Liver (tissue), 8 donors: ENCODE measurements at regions not wholly inside any gene's neighbourhood (a gene's known extent, or its start where the extent isn't known, plus 50 kb on each side); places are given as distances from the start of the nearest gene placed in this dataset.

Source experiments
- DNase-seq: peaks from one replicate; pipeline ENCODE4 v3.0.0-alpha.2; 2017; ENCODE audit warnings: low spot score
- H3K27ac ChIP-seq, 2 donors: one replicate each; pipeline ENCODE4 v1.7.0; 2013; ENCODE audit warnings: inconsistent platforms in 2 of 2, low read length in 2 of 2, control low read depth in 1 of 2, low read depth in 1 of 2, mild to moderate bottlenecking in 1 of 2
- H3K27me3 ChIP-seq, 4 donors: one replicate each; pipeline versions ENCODE4 v1.6.1 to v1.7.0; 2013; ENCODE audit warnings: low read length in 3 of 4, inconsistent platforms in 1 of 4, mild to moderate bottlenecking in 1 of 4, moderate library complexity in 1 of 4; ENCODE audit not compliant: control insufficient read depth in 4 of 4, insufficient read depth in 4 of 4
- H3K36me3 ChIP-seq, 4 donors: one replicate each; pipeline versions ENCODE4 v1.6.1 to v1.7.0; 2013; ENCODE audit warnings: low read length in 3 of 4, mild to moderate bottlenecking in 3 of 4, low read depth in 1 of 4, moderate library complexity in 1 of 4; ENCODE audit not compliant: control insufficient read depth in 4 of 4, insufficient read depth in 3 of 4
- H3K4me1 ChIP-seq, 4 donors: one replicate each; pipeline versions ENCODE4 v1.6.1 to v1.7.0; 2013; ENCODE audit warnings: low read length in 3 of 4, mild to moderate bottlenecking in 3 of 4, moderate library complexity in 1 of 4; ENCODE audit not compliant: control insufficient read depth in 4 of 4, insufficient read depth in 4 of 4
- H3K4me3 ChIP-seq, 3 donors: one replicate each; pipeline versions ENCODE4 v1.6.1 to v1.7.0; 2013; ENCODE audit warnings: low read length in 3 of 3, control low read depth in 1 of 3, low read depth in 1 of 3, mild to moderate bottlenecking in 1 of 3
- H3K9ac ChIP-seq, 2 donors: one replicate each; pipeline ENCODE4 v1.7.0; 2013; ENCODE audit warnings: low read length in 2 of 2, mild to moderate bottlenecking in 2 of 2, moderate library complexity in 2 of 2, control low read depth in 1 of 2, low read depth in 1 of 2
- H3K9me3 ChIP-seq, 4 donors: one replicate each; pipeline versions ENCODE4 v1.6.1 to v1.7.0; 2013; ENCODE audit warnings: low read length in 3 of 4; ENCODE audit not compliant: control insufficient read depth in 4 of 4
- EGR1 ChIP-seq, 2 donors: IDR thresholded peaks; 2 replicates each; pipeline ENCODE4 v1.6.1; 2016 to 2018; ENCODE audit warnings: antibody characterized with exemption in 2 of 2, low read depth in 2 of 2
- FOXA1 ChIP-seq: IDR thresholded peaks from 2 replicates; pipeline ENCODE4 v1.6.1; 2016; ENCODE audit warnings: antibody characterized with exemption
- FOXA2 ChIP-seq: IDR thresholded peaks from 2 replicates; pipeline ENCODE4 v1.6.1; 2016; ENCODE audit warnings: antibody characterized with exemption
- GABPA ChIP-seq, 2 donors: IDR thresholded peaks in 1 of 2; conservative IDR thresholded peaks in 1 of 2; 2 replicates each; pipeline ENCODE4 v1.6.1; 2016; ENCODE audit warnings: antibody characterized with exemption in 2 of 2, mild to moderate bottlenecking in 1 of 2, moderate library complexity in 1 of 2
- HNF4A ChIP-seq, 2 donors: conservative IDR thresholded peaks; 2 replicates each; pipeline ENCODE4 v1.6.1; 2016; ENCODE audit warnings: antibody characterized with exemption in 2 of 2, mild to moderate bottlenecking in 2 of 2
- HNF4G ChIP-seq: IDR thresholded peaks from 2 replicates; pipeline ENCODE4 v1.6.1; 2016; ENCODE audit warnings: antibody characterized with exemption
- JUND ChIP-seq, 2 donors: IDR thresholded peaks; 2 replicates each; pipeline ENCODE4 v1.6.1; 2016; ENCODE audit warnings: antibody characterized with exemption in 2 of 2
- NR2F2 ChIP-seq: IDR thresholded peaks from 2 replicates; pipeline ENCODE4 v1.6.1; 2016; ENCODE audit warnings: antibody characterized with exemption
- RAD21 ChIP-seq, 2 donors: IDR thresholded peaks; 2 replicates each; pipeline ENCODE4 v1.6.1; 2016; ENCODE audit warnings: antibody characterized with exemption in 2 of 2, mild to moderate bottlenecking in 2 of 2
- RXRA ChIP-seq, 2 donors: IDR thresholded peaks; 2 replicates each; pipeline ENCODE4 v1.6.1; 2017 to 2018; ENCODE audit warnings: antibody characterized with exemption in 2 of 2, mild to moderate bottlenecking in 1 of 2
- TAF1 ChIP-seq: conservative IDR thresholded peaks from 2 replicates; pipeline ENCODE4 v1.6.1; 2016; ENCODE audit warnings: antibody characterized with exemption, mild to moderate bottlenecking
- YY1 ChIP-seq: IDR thresholded peaks from 2 replicates; pipeline ENCODE4 v1.6.1; 2016; ENCODE audit warnings: antibody characterized with exemption, mild to moderate bottlenecking
- WGBS: extraction: QIAGEN DNeasy Blood & Tissue Kit; methylation state at CpG from one replicate; pipeline ENCODE4 v1.1.7; 2013; 5-methylcytosine and 5-hydroxymethylcytosine counted together
- TF ChIP-seq, protein P1 (sequence below): IDR thresholded peaks from 2 replicates; pipeline ENCODE4 v1.6.1; 2016; ENCODE audit warnings: antibody characterized with exemption
- TF ChIP-seq, protein P2 (sequence below): fragments of 150-350 bp; IDR thresholded peaks from 2 replicates; pipeline ENCODE4 v1.5.1; 2017; ENCODE audit warnings: improper control_type of control experiment, low read depth, low read length; ENCODE audit not compliant: missing input control
- TF ChIP-seq, protein P3 (sequence below): IDR thresholded peaks from 2 replicates; pipeline ENCODE4 v1.6.1; 2016; ENCODE audit warnings: antibody characterized with exemption
- TF ChIP-seq, protein P4 (sequence below): IDR thresholded peaks from 2 replicates; pipeline ENCODE4 v1.6.1; 2016; ENCODE audit warnings: antibody characterized with exemption, mild to moderate bottlenecking
- donor health status: healthy.
- donor health status: healthy.
- donor health status: healthy.
- donor health status: healthy.
- donor health status: healthy.

DNA sequence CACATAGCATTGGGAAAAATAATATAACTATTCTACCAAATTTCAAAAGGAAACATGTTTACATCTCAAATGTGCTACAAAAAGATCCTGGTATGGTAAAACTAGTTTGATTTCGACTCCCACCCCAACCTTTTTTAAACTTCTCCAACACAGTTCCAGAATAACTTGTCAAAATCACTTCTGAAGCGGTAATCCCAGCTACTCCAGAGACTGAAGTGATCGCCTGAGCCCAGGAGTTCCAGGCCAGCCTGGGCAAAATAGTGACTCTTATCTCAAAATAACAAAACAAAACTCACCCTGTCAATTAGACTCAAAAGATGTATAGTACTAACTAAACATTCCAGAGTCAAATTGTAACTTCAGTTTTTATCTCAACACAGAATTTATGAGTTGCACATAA is 71.3 kb upstream of the RNF38 start:
- peak overlapping the region; percentile 35 to 85 for H3K9ac ChIP-seq

DNA sequence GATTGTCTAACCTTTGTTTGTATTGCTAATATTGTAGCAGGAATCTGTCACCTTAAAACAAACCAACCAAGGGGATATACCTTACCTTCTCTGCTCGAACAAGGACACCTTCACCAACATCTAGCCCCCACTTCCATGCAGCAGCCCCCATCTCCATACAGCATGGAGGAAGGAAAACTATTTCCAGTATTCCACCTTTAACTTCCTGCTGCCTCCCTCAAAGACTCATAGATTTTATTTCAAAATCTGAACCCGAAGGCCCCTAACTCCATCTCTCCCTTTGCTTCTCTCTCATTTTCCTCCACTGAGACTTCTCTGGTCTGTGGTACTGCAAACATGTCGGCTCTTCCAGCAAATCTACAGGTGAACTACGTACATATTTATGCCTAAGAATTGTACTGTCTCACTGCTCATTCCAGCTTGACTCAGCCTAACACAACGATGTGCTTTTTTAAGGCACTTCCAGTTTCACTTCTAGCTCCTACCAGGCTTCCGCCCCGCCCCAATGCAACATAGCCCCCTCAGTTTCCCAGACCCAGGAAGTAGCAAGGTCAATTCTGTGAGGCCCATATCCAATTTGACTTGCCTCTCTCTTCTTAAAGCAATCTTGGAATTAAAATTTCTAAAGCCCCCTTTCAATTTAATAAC is 70.7 kb upstream of the RNF38 start:
- Histone ChIP-seq H3K9ac (peak overlapping the region; percentile 35 to 85), H3K36me3 (no peaks in the 10 kb centered on the region), H3K27me3 (no peaks in the 10 kb centered on the region), H3K9me3 (no peaks in the 10 kb centered on the region), H3K27ac (peak overlapping the region; percentile 63 to 94), H3K4me3 (peak overlapping the region; percentile 7 to 60 (median 13)), H3K4me1 (peaks cover 3 to 10% (median 6%) of the 10 kb centered on the region in 4 donors)
- DNase-seq = no peak
- WGBS = 19% methylated on average over 7 of the region's 7 CpGs
- no peak for TF ChIP-seq GABPA (IDR thresholded peaks at IDR 0.05 in 1 of 2, conservative IDR thresholded peaks at IDR 0.05 in 1 of 2)
- TF ChIP-seq HNF4A (conservative IDR thresholded peaks at IDR 0.05) = no peak
- TF ChIP-seq YY1 = no peak
- TF ChIP-seq RXRA (IDR thresholded peaks at IDR 0.05) = no peak
- no peak for TF ChIP-seq NR2F2
- no peak for TF ChIP-seq JUND (IDR thresholded peaks at IDR 0.05)
- peak in 1 of 2 donors; percentile 14 for TF ChIP-seq RAD21 (IDR thresholded peaks at IDR 0.05)
- TF ChIP-seq, protein P1, sequence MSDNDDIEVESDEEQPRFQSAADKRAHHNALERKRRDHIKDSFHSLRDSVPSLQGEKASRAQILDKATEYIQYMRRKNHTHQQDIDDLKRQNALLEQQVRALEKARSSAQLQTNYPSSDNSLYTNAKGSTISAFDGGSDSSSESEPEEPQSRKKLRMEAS = peak; percentile 9
- no peak for TF ChIP-seq FOXA1
- TF ChIP-seq, protein P2, sequence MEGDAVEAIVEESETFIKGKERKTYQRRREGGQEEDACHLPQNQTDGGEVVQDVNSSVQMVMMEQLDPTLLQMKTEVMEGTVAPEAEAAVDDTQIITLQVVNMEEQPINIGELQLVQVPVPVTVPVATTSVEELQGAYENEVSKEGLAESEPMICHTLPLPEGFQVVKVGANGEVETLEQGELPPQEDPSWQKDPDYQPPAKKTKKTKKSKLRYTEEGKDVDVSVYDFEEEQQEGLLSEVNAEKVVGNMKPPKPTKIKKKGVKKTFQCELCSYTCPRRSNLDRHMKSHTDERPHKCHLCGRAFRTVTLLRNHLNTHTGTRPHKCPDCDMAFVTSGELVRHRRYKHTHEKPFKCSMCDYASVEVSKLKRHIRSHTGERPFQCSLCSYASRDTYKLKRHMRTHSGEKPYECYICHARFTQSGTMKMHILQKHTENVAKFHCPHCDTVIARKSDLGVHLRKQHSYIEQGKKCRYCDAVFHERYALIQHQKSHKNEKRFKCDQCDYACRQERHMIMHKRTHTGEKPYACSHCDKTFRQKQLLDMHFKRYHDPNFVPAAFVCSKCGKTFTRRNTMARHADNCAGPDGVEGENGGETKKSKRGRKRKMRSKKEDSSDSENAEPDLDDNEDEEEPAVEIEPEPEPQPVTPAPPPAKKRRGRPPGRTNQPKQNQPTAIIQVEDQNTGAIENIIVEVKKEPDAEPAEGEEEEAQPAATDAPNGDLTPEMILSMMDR = no peak
- no peak for TF ChIP-seq TAF1
- TF ChIP-seq, protein P3, sequence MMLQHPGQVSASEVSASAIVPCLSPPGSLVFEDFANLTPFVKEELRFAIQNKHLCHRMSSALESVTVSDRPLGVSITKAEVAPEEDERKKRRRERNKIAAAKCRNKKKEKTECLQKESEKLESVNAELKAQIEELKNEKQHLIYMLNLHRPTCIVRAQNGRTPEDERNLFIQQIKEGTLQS = no peak
- no peak for TF ChIP-seq HNF4G

More for the DNA sequence above, 71.3 kb upstream of the RNF38 start:
- Histone ChIP-seq H3K9me3 (no peaks in the 10 kb centered on the region), H3K27ac (peak overlapping the region; percentile 63 to 94), H3K4me3 (peak overlapping the region in 1 of 3 donors; percentile 7), H3K27me3 (no peaks in the 10 kb centered on the region), H3K4me1 (peaks cover 3 to 10% (median 6%) of the 10 kb centered on the region in 4 donors), H3K36me3 (no peaks in the 10 kb centered on the region)
- DNase-seq = no peak
- TF ChIP-seq, protein P4, sequence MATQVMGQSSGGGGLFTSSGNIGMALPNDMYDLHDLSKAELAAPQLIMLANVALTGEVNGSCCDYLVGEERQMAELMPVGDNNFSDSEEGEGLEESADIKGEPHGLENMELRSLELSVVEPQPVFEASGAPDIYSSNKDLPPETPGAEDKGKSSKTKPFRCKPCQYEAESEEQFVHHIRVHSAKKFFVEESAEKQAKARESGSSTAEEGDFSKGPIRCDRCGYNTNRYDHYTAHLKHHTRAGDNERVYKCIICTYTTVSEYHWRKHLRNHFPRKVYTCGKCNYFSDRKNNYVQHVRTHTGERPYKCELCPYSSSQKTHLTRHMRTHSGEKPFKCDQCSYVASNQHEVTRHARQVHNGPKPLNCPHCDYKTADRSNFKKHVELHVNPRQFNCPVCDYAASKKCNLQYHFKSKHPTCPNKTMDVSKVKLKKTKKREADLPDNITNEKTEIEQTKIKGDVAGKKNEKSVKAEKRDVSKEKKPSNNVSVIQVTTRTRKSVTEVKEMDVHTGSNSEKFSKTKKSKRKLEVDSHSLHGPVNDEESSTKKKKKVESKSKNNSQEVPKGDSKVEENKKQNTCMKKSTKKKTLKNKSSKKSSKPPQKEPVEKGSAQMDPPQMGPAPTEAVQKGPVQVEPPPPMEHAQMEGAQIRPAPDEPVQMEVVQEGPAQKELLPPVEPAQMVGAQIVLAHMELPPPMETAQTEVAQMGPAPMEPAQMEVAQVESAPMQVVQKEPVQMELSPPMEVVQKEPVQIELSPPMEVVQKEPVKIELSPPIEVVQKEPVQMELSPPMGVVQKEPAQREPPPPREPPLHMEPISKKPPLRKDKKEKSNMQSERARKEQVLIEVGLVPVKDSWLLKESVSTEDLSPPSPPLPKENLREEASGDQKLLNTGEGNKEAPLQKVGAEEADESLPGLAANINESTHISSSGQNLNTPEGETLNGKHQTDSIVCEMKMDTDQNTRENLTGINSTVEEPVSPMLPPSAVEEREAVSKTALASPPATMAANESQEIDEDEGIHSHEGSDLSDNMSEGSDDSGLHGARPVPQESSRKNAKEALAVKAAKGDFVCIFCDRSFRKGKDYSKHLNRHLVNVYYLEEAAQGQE = no peak
- TF ChIP-seq, protein P1 = no peak
- TF ChIP-seq FOXA2 (no peak), EGR1 (IDR thresholded peaks at IDR 0.05; ENCODE audit: low read depth in 2 of 2) (no peak)
- whole genome bisulfite sequencing = 72% methylated on average over 3 of the region's 3 CpGs
